GM13976 (cell line): ENCODE measurements at regions not wholly inside any gene's neighbourhood (a gene's known extent, or its start where the extent isn't known, plus 50 kb on each side); places are given as distances from the start of the nearest gene placed in this dataset.
A peak's percentile ranks its signal among the peaks of the same experiment; 100 is the strongest.

ENCODE experiments used
- DNase-seq: peaks from one replicate; pipeline ENCODE4 v3.0.0; 2012; ENCODE audit warnings: low spot score
- in situ Hi-C: fragments of 300-500 bp; cut with MboI; formaldehyde crosslinking; loops from one replicate; pipeline ENCODE4 v1.12.0; 2022; ENCODE audit warnings: low sequenced_read_pairs, mixed read lengths, inconsistent platforms; ENCODE audit not compliant: unreplicated experiment
- TF ChIP-seq, protein P1 (sequence below): IDR thresholded peaks from 2 replicates; pipeline ENCODE4 v1.5.1; 2012; ENCODE audit warnings: borderline replicate concordance, mild to moderate bottlenecking; ENCODE audit not compliant: insufficient read depth; ENCODE audit errors: extremely low read depth, missing control alignments, control extremely low read depth

DNA sequence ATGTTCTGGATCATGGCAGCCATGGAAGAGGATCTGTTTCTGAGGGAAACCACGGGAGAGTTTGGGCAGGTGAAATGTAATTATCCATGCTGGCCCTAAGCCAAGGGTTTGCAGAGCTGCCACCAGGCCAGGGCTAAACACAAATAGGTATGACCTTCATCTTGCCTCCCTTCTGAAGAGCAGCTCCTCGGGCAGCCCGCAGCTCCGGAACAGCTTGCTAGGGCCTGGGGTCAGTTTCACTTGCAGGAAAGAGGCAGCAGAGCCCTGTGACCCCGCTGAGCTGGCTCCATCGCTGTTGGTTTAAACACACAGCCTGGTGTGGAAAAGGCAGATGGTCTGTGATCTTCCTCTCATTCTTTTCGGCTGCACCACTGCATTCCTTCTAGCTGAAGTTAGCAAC, 141.4 kb downstream of the TMEM38B start:
- DNase-seq, result no peak
- TF ChIP-seq, protein P1, sequence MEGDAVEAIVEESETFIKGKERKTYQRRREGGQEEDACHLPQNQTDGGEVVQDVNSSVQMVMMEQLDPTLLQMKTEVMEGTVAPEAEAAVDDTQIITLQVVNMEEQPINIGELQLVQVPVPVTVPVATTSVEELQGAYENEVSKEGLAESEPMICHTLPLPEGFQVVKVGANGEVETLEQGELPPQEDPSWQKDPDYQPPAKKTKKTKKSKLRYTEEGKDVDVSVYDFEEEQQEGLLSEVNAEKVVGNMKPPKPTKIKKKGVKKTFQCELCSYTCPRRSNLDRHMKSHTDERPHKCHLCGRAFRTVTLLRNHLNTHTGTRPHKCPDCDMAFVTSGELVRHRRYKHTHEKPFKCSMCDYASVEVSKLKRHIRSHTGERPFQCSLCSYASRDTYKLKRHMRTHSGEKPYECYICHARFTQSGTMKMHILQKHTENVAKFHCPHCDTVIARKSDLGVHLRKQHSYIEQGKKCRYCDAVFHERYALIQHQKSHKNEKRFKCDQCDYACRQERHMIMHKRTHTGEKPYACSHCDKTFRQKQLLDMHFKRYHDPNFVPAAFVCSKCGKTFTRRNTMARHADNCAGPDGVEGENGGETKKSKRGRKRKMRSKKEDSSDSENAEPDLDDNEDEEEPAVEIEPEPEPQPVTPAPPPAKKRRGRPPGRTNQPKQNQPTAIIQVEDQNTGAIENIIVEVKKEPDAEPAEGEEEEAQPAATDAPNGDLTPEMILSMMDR, result no peak
- in situ Hi-C loops, result no loop called here

DNA sequence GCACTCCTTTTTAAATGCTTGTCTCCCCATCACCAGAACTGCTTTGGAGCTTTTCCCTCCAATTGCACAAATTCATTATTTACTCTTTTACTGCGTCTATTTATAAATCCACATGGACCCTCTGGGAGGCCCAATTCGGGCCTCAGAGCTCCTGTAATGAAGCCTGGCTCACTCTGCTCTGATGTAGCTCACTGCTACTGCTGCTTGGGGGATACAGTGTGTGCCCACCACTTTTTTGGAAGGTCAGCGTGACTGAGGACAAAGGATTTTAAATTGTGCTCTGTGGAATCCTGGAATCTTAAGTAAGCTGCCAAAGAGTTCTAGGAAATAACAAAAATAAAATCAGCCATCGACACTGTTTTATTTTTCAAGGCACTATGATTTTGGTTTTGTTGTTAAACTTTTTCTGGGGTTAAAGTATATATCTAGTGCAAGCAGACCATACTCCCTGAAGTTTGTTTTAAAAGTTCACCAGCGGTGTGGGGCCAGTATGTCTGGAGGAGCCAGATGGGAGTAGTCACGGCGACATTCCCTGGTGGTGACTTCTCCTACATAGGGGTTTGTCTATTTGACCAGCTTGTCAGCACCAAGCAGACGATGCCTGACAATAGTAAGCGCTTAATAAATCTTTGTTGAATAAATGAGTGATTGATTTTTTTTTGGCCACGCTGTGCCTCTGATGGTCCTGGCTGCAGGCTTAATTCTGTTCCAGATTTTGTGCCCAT, 142.8 kb downstream of the TMEM38B start:
- in situ Hi-C loops, result no loop called here
- DNase-seq, result no peak
- TF ChIP-seq, protein P1, result no peak

DNA sequence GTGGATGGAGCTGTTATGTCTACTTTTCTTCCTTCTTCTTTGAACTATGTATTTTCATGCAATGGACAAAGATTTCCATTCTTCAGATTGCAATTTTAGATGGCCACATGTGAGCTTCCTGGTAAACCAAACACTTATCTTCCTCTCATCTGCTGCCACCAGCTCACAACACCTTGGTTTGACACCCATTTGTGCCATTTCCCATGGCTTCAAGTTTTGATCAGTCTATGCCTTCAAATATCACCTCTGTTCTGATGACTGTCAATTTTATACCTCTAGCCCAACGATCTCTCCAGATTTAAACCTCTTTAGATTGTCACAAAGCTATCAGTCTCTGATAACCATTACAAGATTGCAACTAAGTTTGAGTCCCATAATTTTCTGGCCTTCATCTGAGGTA, 147.2 kb downstream of the TMEM38B start:
- in situ Hi-C loops, result no loop called here
- no peak for DNase-seq
- TF ChIP-seq, protein P1, result no peak

DNA sequence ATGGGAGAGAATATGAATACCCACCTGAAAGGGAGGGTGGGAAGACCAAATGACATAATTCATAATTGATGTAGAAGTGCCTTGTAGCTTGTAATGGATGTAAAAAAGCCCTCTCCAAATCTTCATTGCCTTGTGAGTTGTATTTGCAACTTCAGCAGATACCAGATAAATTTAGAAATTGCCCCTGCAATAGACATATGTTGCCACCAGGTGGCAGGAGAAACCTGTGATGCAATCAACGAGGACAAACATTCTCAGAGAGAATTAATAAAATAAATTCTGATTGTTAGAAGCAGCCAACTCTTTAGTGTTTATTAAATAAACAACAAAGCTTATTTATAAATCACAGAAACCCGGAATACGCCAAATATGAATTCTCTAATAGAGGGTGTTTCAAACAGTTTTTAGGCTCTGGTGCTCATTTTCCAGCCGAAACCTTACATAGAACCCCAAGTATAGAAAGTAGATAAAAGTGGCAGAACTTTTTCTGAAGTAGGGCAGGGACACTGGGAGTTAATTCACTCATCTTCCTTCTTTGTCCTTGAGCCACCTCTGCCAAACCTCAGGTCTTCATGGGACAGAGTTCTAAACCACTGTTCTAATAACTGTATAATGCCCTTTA, 147.8 kb downstream of the TMEM38B start:
- in situ Hi-C loops, result no loop called here
- TF ChIP-seq, protein P1, result peak; percentile 61
- peak; percentile 55 for DNase-seq

DNA sequence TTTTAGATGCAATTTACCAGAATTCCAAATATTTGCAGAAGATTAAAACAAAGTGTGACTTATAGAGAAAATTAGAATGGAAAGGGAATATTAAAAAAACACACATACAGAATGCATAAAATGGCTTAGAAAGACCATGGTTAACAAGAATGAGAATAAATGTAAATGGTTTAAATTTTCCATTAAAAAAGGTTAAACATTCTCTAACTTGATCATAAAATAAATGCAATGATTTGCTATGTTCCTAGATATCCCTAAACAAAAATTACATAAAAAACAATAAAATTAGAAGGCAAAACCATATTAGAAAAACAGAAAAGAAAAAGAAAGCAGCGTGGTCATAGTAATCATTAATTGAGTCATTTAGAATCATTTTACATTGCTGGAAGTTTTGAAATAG, 152.5 kb downstream of the TMEM38B start:
- TF ChIP-seq, protein P1, result no peak
- in situ Hi-C loops, result no loop called here
- no peak for DNase-seq

DNA sequence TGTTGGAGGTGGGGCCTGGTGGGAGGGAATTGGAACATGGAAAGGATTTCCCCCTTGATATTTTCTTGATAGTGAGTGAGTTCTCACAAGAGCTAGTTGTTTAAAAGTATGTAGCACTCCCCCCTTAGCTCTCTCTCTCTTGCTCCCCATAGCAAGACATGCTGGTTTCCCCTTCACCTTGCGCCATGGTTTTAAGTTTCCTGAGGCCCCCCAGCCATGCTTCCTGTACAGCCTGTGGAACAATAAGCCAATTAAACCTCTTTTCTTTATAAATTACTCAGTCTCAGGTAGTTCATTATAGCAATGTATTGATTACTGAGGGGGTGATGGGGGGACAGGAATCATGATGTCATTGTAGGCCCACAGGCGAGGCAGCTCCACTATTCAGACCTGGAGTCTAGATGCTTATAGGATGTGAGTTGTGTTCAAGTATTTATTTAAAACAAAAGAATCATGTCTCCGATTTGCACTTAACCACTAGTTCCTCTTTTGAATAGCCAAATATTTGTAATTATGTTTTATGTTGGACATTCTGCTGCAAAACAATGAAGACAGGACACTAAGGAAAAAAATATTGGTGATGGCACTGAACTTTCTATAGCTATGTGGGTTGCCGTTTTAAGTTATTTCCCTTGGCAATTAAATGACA, 156.6 kb downstream of the TMEM38B start:
- TF ChIP-seq, protein P1, result no peak
- no peak for DNase-seq
- in situ Hi-C loops, result no loop called here
